GM23248 (cell line): ENCODE measurements at regions not wholly inside any gene's neighbourhood (a gene's known extent, or its start where the extent isn't known, plus 50 kb on each side); places are given as distances from the start of the nearest gene placed in this dataset.

Experiments
- EZH2 ChIP-seq: fragments of 200-600 bp; sonication (generic); IDR thresholded peaks from 2 replicates; pipeline ENCODE4 v1.6.1; 2018; ENCODE audit warnings: antibody characterized with exemption, mild to moderate bottlenecking; ENCODE audit not compliant: insufficient read depth, poor library complexity, severe bottlenecking
- EZH2phosphoT487 ChIP-seq: fragments of 200-600 bp; sonication (generic); IDR thresholded peaks from 2 replicates; pipeline ENCODE4 v1.6.1; 2018; ENCODE audit warnings: antibody characterized with exemption, moderate library complexity, mild to moderate bottlenecking, low read depth; ENCODE audit not compliant: insufficient read depth

- TF ChIP-seq EZH2 (no peak), EZH2phosphoT487 (no peak)
These were observed 156.2 kb upstream of the PRSS1 start for GRCh38 chr7:142593106-142593505.
